ENCODE measurements at regions not wholly inside any gene's neighbourhood (a gene's known extent, or its start where the extent isn't known, plus 50 kb on each side); places are given as distances from the start of the nearest gene placed in this dataset.

GRCh38 chr16:72266836-72267235, 94.9 kb upstream of the PMFBP1 start:
- Mint-ChIP-seq H3K4me1 (no peaks in the 10 kb centered on the region), H3K4me3 (no peak overlapping the region), H3K9me3 (no peaks in the 10 kb centered on the region), H3K36me3 (no peaks in the 10 kb centered on the region), H3K27ac (no peak overlapping the region), H3K27me3 (ENCODE audit: low read depth in 2 of 2) (no peaks in the 10 kb centered on the region)
- DNase-seq (no peak), ATAC-seq (no peak)
- 92% methylated on average over 6 of the region's 6 CpGs for WGBS (ENCODE audit: insufficient coverage)
- no peaks in the 10 kb centered on the region for H3K9me3 ChIP-seq (ENCODE audit: control insufficient read depth, insufficient read depth, low read length)
- H3K36me3 ChIP-seq (ENCODE audit: control insufficient read depth, insufficient read depth, low read length): no peaks in the 10 kb centered on the region
- intact Hi-C loops (cut with micrococcal nuclease): no loop called here
- H3K27me3 ChIP-seq (ENCODE audit: control insufficient read depth, insufficient read depth, low read length): no peaks in the 10 kb centered on the region
- no peak for TF ChIP-seq CTCF (IDR thresholded peaks at IDR 0.05)
- no peaks in the 10 kb centered on the region for H3K4me1 ChIP-seq (ENCODE audit: control insufficient read depth, insufficient read depth, low read length)
- H3K4me3 ChIP-seq (ENCODE audit: low read length): no peak overlapping the region
- H3K27ac ChIP-seq (ENCODE audit: low read length): no peak overlapping the region

DNA sequence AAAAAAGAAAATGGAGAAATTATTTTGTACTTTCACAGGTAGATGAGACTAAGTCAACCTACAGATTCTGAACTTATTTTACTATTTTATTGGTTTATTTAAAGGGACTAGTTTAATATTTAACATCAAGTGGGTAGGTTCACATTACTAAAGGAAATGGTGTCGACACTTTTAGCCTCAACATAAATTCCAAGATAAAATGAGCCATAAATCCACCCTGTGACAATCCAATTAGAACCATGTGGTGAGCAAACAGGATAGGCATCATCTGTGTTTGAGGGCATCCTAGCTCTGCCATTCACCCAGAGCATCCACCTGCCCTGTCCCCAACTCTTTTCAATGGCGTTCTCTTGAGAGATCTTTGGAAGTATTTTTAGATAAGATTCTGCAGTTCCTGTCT, 92.8 kb upstream of the PMFBP1 start:
- Mint-ChIP-seq H3K27me3 (ENCODE audit: low read depth in 2 of 2) (no peaks in the 10 kb centered on the region), H3K27ac (no peak overlapping the region), H3K9me3 (peaks cover 0 to 2% of the 10 kb centered on the region in 2 donors), H3K4me1 (no peaks in the 10 kb centered on the region), H3K36me3 (no peaks in the 10 kb centered on the region), H3K4me3 (no peak overlapping the region)
- Histone ChIP-seq H3K4me3 (ENCODE audit: low read length) (no peak overlapping the region), H3K27me3 (ENCODE audit: control insufficient read depth, insufficient read depth, low read length) (no peaks in the 10 kb centered on the region), H3K36me3 (ENCODE audit: control insufficient read depth, insufficient read depth, low read length) (no peaks in the 10 kb centered on the region), H3K9me3 (ENCODE audit: control insufficient read depth, insufficient read depth, low read length) (no peaks in the 10 kb centered on the region), H3K4me1 (ENCODE audit: control insufficient read depth, insufficient read depth, low read length) (no peaks in the 10 kb centered on the region), H3K27ac (ENCODE audit: low read length) (no peak overlapping the region)
- WGBS (ENCODE audit: insufficient coverage): 88% methylated on average over 1 of the region's 2 CpGs
- TF ChIP-seq CTCF (IDR thresholded peaks at IDR 0.05): no peak
- intact Hi-C loops (cut with micrococcal nuclease): no loop called here
- ATAC-seq (no peak), DNase-seq (no peak)

DNA sequence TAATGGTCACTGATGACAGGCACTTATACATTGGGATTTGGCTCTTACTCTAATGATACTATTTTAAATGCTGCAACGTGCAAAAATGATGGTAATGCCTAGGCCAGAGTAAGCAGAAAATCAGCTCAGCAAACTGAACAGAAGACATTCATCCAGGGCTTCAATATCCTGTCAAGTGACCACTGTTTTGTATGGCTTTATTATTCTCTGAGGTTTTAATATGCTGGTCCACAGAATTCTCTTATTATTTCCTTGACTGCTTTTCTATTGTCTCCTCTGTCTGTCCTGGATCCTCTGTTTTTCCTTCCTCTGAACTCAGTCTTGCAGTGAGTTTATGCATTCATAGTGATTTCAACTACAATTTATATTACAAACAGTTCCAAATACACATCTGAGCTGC, 90.8 kb upstream of the PMFBP1 start:
- no peak overlapping the region for H3K4me3 Mint-ChIP-seq
- Histone ChIP-seq H3K4me3 (ENCODE audit: low read length) (no peak overlapping the region), H3K36me3 (ENCODE audit: control insufficient read depth, insufficient read depth, low read length) (no peaks in the 10 kb centered on the region), H3K27me3 (ENCODE audit: control insufficient read depth, insufficient read depth, low read length) (no peaks in the 10 kb centered on the region), H3K27ac (ENCODE audit: low read length) (no peak overlapping the region), H3K4me1 (ENCODE audit: control insufficient read depth, insufficient read depth, low read length) (no peaks in the 10 kb centered on the region), H3K9me3 (ENCODE audit: control insufficient read depth, insufficient read depth, low read length) (no peaks in the 10 kb centered on the region)
- no peak for TF ChIP-seq CTCF (IDR thresholded peaks at IDR 0.05)
- WGBS (ENCODE audit: insufficient coverage): 92% methylated on average over 1 of the region's 1 CpG
- DNase-seq: no peak
- peaks cover 0 to 3% of the 10 kb centered on the region in 2 donors for H3K9me3 Mint-ChIP-seq
- no peak for ATAC-seq
- no peak overlapping the region for H3K27ac Mint-ChIP-seq
- H3K27me3 Mint-ChIP-seq (ENCODE audit: low read depth in 2 of 2): no peaks in the 10 kb centered on the region
- no peaks in the 10 kb centered on the region for H3K4me1 Mint-ChIP-seq
- intact Hi-C loops (cut with micrococcal nuclease): no loop called here
- H3K36me3 Mint-ChIP-seq: no peaks in the 10 kb centered on the region

DNA sequence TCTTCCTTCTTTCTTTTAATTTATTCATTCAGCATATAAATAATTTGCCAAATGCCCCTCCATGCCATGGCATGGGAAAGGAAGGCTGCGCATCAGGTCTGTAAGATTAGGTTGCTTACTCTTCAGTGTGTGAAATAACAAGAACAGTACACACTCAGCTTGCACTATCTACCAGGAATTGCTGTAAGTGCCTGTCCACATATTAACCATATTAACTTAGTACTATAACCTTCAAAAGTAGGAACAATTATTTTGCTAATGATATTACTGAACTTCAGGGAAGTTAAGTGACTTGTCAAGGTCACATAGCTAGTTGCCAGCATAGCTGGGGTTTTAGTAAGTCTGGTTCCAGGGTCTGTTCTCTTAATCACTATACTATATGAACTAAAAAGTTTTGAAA, 89.2 kb upstream of the PMFBP1 start:
- H3K4me1 ChIP-seq (ENCODE audit: control insufficient read depth, insufficient read depth, low read length): no peaks in the 10 kb centered on the region
- no peaks in the 10 kb centered on the region for H3K27me3 ChIP-seq (ENCODE audit: control insufficient read depth, insufficient read depth, low read length)
- H3K36me3 ChIP-seq (ENCODE audit: control insufficient read depth, insufficient read depth, low read length): no peaks in the 10 kb centered on the region
- DNase-seq: no peak
- Mint-ChIP-seq H3K4me1 (no peaks in the 10 kb centered on the region), H3K27me3 (ENCODE audit: low read depth in 2 of 2) (no peaks in the 10 kb centered on the region), H3K36me3 (no peaks in the 10 kb centered on the region), H3K9me3 (peaks cover 0 to 3% of the 10 kb centered on the region in 2 donors), H3K27ac (no peak overlapping the region), H3K4me3 (no peak overlapping the region)
- no peak for ATAC-seq
- intact Hi-C loops (cut with micrococcal nuclease): no loop called here
- no peak overlapping the region for H3K4me3 ChIP-seq (ENCODE audit: low read length)
- no peaks in the 10 kb centered on the region for H3K9me3 ChIP-seq (ENCODE audit: control insufficient read depth, insufficient read depth, low read length)
- H3K27ac ChIP-seq (ENCODE audit: low read length): no peak overlapping the region
- TF ChIP-seq CTCF (IDR thresholded peaks at IDR 0.05): no peak
- WGBS (ENCODE audit: insufficient coverage): 100% methylated on average over 1 of the region's 1 CpG
